Fibroblast of pulmonary artery (primary cell): ENCODE measurements at regions not wholly inside any gene's neighbourhood (a gene's known extent, or its start where the extent isn't known, plus 50 kb on each side); places are given as distances from the start of the nearest gene placed in this dataset.

Experiments used
- DNase-seq: peaks from one replicate; pipeline ENCODE4 v3.0.0-alpha.2; 2010; ENCODE audit warnings: low read depth
- H3K4me3 ChIP-seq: replicated peaks from 2 replicates; pipeline ENCODE4 v1.5.1; 2011; ENCODE audit warnings: low read depth, mild to moderate bottlenecking, control low read depth, low read length, moderate library complexity
- CTCF ChIP-seq: IDR thresholded peaks from 2 replicates; pipeline ENCODE4 v1.5.1; 2011; ENCODE audit warnings: mild to moderate bottlenecking, control low read depth, low read length, inconsistent platforms; ENCODE audit errors: missing control alignments

- H3K4me3 ChIP-seq = no peak overlapping the region
- TF ChIP-seq CTCF = no peak
- no peak for DNase-seq
These were observed 311.0 kb downstream of the ADAM29 start for GRCh38 chr4:175229154-175229553.

GRCh38 chr4:175234162-175234561 is 316.0 kb downstream of the ADAM29 start:
- H3K4me3 ChIP-seq = no peak overlapping the region
- TF ChIP-seq CTCF = no peak
- no peak for DNase-seq

- H3K4me3 ChIP-seq = no peak overlapping the region
- DNase-seq = no peak
- no peak for TF ChIP-seq CTCF
These were observed 320.8 kb downstream of the ADAM29 start for GRCh38 chr4:175238827-175239517.

GRCh38 chr4:175246941-175247340 is 328.8 kb downstream of the ADAM29 start:
- TF ChIP-seq CTCF = no peak
- peak; percentile 3 for DNase-seq
- no peak overlapping the region for H3K4me3 ChIP-seq

GRCh38 chr4:175252642-175253041 is 334.5 kb downstream of the ADAM29 start:
- TF ChIP-seq CTCF = no peak
- H3K4me3 ChIP-seq = no peak overlapping the region
- no peak for DNase-seq

- TF ChIP-seq CTCF = peak; percentile 32
These were observed 335.2 kb downstream of the ADAM29 start for GRCh38 chr4:175253184-175253902.

More at GRCh38 chr4:175253184-175253902, 335.2 kb downstream of the ADAM29 start:
- H3K4me3 ChIP-seq = no peak overlapping the region
- DNase-seq = peak; percentile 11
